ENCODE measurements at regions not wholly inside any gene's neighbourhood (a gene's known extent, or its start where the extent isn't known, plus 50 kb on each side); places are given as distances from the start of the nearest gene placed in this dataset.

- DNase-seq (ENCODE audit: low spot score), result no peak
Measured at GRCh38 chrX:39289827-39290226, 488.6 kb downstream of the MID1IP1 start.

- DNase-seq (ENCODE audit: low spot score), result no peak
Measured at GRCh38 chrX:39293203-39293602, 491.9 kb downstream of the MID1IP1 start.

- no peak for DNase-seq (ENCODE audit: low spot score)
Measured at GRCh38 chrX:39296472-39296871, 495.2 kb downstream of the MID1IP1 start.

GRCh38 chrX:39298821-39299220, 497.6 kb downstream of the MID1IP1 start:
- DNase-seq (ENCODE audit: low spot score), result no peak

GRCh38 chrX:39299615-39300014, 498.4 kb downstream of the MID1IP1 start:
- DNase-seq (ENCODE audit: low spot score), result no peak

GRCh38 chrX:39301036-39301435, 499.8 kb downstream of the MID1IP1 start:
- DNase-seq (ENCODE audit: low spot score), result no peak

- no peak for DNase-seq (ENCODE audit: low spot score)
Measured at GRCh38 chrX:39302838-39303237, 501.6 kb downstream of the MID1IP1 start.

- no peak for DNase-seq (ENCODE audit: low spot score)
Measured at GRCh38 chrX:39304746-39305145, 503.5 kb downstream of the MID1IP1 start.

- DNase-seq (ENCODE audit: low spot score), result no peak
Measured at GRCh38 chrX:39307488-39307887, 506.2 kb downstream of the MID1IP1 start.

GRCh38 chrX:39308126-39308525, 506.9 kb downstream of the MID1IP1 start:
- DNase-seq (ENCODE audit: low spot score), result no peak

GRCh38 chrX:39309018-39309635, 507.9 kb downstream of the MID1IP1 start:
- DNase-seq (ENCODE audit: low spot score), result peak; percentile 26

GRCh38 chrX:39309721-39310152, 508.5 kb downstream of the MID1IP1 start:
- DNase-seq (ENCODE audit: low spot score), result peak; percentile 51

- DNase-seq (ENCODE audit: low spot score), result no peak
Measured at GRCh38 chrX:39310891-39311290, 509.6 kb downstream of the MID1IP1 start.

GRCh38 chrX:39311646-39312045, 510.4 kb downstream of the MID1IP1 start:
- no peak for DNase-seq (ENCODE audit: low spot score)

GRCh38 chrX:39313146-39313545, 511.9 kb downstream of the MID1IP1 start:
- no peak for DNase-seq (ENCODE audit: low spot score)

- DNase-seq (ENCODE audit: low spot score), result no peak
Measured at GRCh38 chrX:39318506-39319343, 517.5 kb downstream of the MID1IP1 start.

GRCh38 chrX:39320165-39320564, 518.9 kb downstream of the MID1IP1 start:
- DNase-seq (ENCODE audit: low spot score), result no peak

GRCh38 chrX:39322496-39322895, 521.2 kb downstream of the MID1IP1 start:
- no peak for DNase-seq (ENCODE audit: low spot score)

GRCh38 chrX:39324233-39324930, 523.1 kb downstream of the MID1IP1 start:
- no peak for DNase-seq (ENCODE audit: low spot score)

- DNase-seq (ENCODE audit: low spot score), result no peak
Measured at GRCh38 chrX:39327255-39327654, 526.0 kb downstream of the MID1IP1 start.

GRCh38 chrX:39327705-39328104, 526.4 kb downstream of the MID1IP1 start:
- DNase-seq (ENCODE audit: low spot score), result no peak

GRCh38 chrX:39328661-39329060, 527.4 kb downstream of the MID1IP1 start:
- DNase-seq (ENCODE audit: low spot score), result no peak
